GM18502 (cell line): ENCODE measurements at regions not wholly inside any gene's neighbourhood (a gene's known extent, or its start where the extent isn't known, plus 50 kb on each side); places are given as distances from the start of the nearest gene placed in this dataset.
"Not testable (repeated sequence)": the region's sequence is repeated elsewhere in the genome, so short reads cannot be mapped to it uniquely, and the experiment has no call there.

Source experiments
- ATAC-seq: cut with Tn5 transposase; IDR thresholded peaks from one replicate; pipeline ENCODE4 v1.9.1; 2021; ENCODE audit warnings: mild to moderate bottlenecking; ENCODE audit not compliant: unreplicated experiment, poor library complexity

DNA sequence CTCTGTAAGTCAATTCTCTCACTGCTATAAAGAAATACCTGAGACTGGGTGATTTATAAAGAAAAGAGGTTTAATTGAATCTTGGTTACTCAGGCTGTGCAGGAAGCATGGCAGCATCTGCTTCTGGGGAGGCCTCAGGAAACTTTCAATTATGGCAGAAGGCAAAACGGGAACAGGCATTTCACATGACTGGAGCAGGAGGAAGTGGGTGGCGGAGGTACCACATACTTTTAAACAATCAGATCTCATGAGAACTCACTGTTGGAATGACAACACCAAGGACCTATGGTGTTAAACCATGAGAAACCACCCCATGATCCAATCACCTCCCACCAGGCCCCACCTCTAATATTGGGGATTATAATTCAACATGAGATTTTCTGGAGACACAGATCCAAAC, 315.7 kb upstream of the NRP1 start:
- not testable (repeated sequence) for ATAC-seq

DNA sequence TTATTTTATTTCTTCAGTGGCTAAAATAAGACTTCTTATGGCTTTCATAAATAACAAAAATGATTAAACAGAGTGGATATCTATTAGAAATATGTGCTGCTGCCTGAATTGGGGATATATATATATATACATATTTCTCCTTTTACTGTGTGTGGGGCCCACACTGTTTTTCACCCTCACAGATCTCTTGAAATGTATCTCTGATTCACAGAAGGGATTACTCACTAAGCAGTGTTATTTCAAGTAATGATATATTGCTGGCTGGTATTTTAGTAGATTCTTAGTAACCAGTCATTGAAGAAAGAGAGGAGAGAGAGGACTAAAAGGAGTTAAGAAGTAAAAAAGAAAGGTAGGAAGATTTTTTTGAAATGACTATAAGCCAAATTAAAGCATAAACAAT, 308.6 kb upstream of the NRP1 start:
- no peak for ATAC-seq

DNA sequence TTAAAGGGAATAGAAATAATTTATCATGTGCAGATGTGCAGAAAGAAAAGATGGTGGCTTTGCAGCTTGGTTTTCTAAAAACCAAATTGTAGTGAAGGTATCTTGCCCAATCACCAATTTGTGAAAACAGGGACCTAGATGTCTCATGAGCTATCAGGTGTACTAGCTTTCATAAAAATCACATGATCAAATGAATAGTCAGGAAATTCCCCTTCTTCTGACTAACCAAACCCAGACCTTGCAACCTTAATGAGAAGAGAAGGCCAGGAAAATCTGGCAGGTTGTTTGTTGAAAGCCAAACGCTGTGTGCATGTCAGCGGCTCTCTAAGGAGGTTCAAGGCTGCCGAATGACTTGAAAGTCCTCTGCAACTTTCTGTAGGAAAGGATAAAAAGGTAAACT, 304.4 kb upstream of the NRP1 start:
- ATAC-seq = no peak

DNA sequence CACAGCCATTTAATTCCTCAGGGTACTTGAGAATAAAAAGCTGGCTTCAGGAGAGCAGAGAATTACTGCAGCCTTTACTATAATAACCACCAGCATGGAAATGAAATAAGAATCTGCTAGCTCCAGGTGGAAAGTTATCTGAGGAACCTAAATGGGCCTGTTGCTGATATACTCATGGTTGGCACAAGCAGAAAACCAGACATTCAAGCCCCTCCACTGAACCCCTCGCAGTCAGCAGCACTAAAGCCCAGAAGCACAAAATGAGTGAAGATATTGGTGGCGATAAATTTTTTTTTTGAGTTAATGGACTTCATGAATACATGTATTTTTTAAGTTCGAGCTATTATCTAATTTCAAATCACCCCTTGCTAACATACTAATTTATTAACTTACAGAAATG, 303.9 kb upstream of the NRP1 start:
- no peak for ATAC-seq

DNA sequence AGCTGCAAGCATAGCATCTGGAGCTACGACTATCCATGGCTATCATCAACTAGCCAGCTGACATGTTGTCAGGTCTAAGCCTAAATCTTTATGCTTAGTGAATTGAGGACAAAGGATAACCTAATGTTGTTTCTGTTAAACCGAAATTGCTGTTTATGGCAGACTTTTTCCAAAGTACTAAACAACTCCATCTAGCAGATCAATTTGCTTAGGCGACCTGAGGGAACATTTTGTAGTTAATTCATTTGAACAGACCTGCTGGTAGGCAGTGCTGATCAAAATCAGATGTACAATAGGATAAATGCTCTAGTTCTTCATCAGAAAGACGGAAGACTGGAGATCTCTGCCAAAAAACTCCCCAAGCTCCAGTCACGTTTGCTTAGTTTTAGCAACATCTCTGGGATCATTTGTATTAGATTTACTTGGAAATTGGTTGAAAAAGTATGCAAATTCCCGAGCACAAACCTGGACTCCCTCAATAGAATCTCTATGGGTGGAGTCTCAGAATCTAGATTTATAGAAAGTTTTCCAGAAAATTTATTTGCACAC, 301.6 kb upstream of the NRP1 start:
- no peak for ATAC-seq

DNA sequence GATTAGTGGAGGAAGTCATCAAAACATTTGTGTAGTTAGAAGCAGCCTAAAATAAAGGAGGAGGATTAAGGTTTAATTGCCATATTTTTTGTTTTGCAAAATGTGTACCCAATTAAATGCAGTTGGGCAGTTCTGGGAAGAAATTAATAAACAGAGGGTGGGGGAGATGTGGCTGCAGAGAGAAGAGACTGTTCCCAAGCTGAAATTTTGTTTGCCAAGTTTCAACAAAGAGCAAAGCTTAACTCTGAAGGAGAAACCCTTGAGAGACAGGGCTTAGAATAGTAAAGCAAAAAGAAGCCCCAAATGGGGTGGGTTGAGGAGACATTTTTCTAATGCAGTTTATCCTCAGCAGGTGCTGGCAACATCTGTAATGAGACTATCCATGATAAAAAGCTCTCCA, 298.0 kb upstream of the NRP1 start:
- no peak for ATAC-seq

DNA sequence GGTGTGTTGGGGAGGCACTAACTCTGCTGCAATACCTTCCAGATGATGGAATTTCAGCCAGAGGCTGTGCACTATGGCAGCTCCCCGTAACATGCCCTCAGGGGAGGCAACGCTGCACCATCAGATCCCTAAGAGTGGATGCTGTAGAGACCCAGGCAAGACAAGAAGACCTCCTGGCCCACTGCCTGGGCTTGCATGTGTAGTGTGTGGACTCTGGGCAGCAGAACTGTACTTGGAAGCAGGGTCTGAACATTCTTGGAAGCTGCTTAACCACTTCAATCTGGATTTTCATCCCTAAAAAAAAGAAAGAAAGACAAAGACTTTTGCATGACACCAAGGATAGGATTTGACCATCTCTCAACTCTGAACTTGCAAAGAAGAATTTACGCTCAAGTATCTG, 297.5 kb upstream of the NRP1 start:
- ATAC-seq = no peak

DNA sequence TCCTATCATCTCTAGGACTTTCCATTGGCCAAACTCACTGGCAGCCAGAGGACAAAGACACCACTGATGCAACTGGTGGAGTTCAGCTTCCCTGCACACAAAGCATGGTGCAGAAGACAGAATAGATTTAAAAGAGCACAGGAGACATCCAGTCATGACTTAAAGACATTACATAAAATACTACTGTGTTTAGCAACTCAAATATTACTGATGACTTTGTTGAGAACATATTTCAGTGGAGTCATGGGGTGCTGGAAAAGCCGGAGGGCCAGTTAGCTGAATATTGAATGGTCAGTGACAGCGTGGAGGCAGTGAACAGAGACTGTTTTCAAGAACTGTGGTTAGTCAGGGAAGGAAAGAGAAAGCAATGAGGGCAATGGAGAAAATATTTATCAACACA, 296.3 kb upstream of the NRP1 start:
- ATAC-seq = no peak

DNA sequence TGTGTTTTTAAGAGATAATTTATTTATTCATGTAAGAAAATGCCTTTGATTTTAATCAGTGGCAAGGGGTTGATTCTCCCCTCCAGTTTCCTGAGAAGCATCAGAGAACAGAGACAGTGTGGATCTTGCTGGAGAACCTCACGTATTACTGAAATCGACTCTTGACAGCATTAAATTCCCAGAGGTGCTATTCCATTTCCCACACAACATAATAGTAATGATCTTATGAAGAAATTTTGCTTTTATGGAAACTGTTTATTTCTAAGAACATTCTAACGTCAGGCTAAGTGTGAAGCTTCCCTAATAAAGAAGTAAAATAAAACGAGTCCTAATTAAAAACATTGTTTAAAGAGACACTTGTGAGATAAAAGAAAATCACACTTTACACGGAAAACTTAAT, 293.1 kb upstream of the NRP1 start:
- no peak for ATAC-seq

DNA sequence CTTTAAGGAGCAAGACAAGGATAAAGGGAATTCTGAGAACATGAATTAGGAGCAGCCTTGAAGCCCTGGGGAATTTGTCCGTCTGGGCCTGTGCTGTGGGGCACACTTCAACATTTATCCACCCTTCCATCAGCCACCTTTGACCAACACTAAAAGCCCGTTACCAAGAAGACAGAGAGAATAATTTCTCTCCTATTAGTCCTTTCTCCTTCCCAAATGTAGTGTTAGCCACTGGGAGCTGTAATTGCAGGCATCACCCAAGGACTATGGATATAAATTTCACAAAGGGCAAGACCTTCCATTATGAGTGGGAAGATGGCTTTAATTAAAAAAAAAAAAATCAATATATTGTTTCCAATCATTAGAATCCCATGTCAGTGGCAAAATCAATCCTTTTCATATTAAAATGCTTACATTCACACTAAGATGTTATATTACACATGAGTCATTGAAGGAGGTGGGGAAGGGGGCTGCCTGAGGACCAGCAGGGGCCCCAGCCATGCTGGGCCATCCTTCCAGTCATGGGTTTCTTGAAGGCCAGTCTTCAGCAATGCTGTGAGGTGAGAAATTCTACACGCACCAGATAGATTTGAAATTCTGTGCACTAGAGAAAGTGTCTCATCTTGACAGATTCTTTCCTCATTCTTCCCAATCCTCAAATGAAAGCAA, 292.5 kb upstream of the NRP1 start:
- no peak for ATAC-seq

DNA sequence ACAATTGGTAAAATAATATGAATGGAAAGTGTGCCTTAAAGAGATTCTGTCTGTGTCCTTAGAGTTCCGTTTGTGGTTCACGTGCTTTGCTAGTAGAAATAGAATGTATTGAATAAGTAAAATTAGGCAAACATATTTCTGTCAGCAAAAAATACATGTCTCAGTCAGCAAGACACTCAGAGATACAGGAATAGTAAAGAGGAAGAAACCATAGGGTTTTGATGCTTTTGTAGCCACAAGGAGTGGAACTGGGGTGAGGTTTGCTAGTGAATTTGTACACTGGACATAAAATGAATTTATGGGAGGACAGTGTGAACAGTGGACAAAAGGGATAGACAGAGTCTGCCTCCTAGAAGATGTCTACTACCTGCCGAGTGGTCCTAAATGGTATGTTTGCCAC, 289.2 kb upstream of the NRP1 start:
- ATAC-seq = no peak

DNA sequence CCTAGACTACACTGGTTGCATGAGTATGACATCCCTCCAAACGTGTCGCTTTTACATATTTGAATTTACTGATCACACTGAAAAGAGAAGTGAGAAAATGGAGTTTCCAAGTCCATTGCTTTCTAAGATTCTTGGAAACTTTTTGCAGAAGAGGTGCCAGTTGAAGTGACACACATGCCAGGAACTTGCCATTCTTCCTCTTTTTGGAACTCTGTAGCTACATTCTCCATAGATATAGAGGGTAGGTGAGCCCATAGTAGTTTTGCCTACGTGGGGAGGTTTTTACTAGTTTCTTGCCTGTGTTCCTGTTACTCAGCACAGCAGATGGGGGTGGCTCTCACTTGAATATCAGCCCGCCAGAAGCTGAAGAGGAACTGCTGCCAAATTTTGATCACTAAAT, 286.6 kb upstream of the NRP1 start:
- ATAC-seq = no peak

DNA sequence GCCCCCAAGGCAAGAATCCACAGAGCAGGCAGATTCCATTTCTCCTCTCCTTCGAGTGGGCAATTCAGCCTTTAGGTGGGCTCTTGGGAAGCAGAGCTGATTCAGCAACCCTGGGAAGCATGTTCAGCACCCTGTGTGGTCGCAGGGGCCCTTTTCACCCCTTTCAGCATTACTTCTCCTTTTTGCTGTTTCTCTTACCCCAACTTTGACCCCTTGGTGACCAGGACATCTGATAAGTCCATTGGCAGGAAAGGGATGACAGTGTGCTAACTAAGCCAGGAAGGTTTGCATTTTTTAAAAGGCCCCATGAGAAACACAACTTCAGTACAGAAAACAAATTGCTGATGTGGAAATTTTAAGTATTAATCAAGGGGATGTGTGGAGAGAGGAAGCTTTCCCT, 283.7 kb upstream of the NRP1 start:
- ATAC-seq = no peak

DNA sequence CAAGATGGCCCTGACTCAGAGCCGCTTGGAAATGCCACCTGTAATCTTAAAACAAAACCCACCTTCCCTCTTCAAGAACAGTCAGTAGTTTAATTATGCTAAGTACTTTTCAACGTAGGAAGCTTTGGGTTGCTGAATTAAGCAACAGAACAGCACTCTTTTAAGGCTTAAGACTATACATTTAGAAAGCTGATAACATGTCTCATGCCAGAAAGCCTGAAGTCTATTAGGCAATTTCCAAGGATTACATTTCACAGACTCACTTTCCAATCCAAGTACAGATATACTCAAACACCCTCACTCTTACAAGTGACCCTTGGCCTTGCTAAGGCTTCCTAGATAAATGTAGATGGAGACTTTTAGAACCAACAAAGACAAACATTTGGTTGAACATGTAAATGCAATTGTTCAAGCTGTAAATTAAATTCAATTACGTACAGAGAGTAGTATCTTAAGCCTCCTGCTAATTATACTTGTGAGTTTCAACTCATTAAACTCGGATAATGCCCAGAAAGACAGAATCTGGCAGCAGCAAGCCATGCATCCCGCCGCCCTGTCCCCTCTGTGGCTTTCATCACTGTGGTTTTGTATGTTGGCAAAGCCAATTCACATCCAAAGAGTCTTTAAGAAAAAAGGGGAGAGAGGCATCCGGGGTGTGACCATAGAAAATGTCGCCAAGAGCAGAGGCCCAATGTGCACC, 283.1 kb upstream of the NRP1 start:
- ATAC-seq = no peak

DNA sequence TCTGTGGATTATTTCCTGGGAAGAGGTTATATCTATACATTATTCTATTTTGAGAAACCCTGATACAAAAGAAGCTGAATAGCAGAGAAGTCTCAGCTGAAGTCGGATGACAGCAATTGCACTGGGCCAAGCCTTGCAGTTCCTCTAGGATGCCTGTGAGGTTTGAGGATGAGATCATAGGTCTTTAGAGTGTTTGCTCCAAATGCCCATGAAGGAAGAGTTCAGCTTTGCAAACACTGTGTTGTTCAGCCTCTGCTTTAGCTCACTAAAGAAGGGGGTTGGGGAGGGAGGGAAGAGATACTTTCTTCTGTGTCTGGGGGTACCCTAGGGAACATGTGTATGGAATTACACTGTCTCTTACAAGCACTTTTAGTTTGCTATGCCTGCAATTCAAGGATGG, 282.5 kb upstream of the NRP1 start:
- ATAC-seq = no peak

DNA sequence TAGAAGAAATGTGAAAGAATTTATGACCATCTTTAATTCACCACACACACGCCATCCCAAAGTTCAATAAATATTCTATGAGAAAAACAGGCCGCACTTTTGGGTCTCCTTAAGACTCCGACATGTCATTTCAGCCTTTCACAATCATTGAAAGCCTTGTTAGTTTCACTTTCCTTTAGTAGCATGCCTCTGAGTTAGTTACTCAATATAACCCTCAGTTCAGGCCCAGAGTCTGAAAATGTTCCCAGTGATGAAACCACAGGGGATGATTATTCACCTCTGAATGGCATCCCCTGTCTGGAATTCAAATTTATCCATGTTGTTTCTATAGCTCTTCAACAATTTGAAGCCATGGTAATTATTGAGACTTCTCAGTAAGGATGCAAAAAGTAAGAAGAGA, 278.1 kb upstream of the NRP1 start:
- no peak for ATAC-seq

DNA sequence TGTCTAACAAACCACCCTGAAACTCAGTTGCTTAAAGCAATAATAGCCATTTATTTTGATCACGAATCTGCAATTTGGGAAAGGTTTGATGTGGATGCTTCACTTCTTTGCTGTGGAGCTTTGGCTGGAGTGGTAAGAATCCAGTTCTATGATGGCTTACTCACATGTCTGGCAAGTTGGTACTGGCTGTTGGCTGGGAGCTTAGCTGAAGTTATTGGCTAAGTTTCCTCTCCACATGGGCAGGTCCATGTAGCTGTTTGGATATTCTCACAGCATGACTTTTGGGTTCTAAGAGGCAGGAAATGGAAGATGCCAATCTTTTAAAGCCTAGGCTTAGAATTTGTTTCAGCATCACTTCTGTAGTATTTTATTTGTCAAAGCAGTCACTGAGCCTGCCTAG, 277.6 kb upstream of the NRP1 start:
- no peak for ATAC-seq

DNA sequence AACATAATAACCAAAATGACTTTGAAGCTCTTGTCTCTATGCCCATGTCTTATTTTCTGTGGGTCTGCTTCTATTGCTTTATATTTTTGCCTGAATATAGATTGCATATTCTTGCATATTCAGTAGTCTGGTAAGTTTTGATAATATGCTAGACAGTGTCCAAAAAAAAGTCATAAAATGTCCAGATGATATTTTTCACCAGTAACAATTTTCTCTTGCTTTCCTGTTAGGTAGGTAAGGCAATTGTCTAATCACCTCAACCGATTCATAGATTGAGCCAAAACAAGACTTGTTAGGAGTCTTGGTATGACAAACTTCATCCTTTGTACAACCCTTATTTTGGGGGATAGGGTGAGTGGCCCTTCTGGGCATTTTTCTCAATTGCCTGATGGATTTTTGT, 277.0 kb upstream of the NRP1 start:
- ATAC-seq = no peak

DNA sequence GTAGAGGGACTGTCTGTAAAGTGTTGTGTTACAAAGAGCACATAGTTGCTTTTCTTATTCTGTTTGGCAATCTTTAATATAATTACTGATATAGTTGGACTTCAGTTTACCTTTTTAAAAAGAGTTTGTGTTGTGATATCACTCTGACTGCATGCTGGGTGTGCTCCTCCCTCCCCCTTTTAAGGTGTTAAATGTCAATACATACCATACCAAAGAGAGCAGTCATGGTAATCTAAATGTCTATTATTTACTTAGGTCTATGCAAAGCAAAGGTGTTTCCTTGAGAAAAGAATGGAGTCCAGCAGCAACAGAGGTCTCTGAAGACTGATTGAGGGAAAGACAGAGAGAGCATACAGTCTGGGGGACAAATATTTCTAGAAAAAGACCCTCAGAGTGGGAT, 275.1 kb upstream of the NRP1 start:
- no peak for ATAC-seq

DNA sequence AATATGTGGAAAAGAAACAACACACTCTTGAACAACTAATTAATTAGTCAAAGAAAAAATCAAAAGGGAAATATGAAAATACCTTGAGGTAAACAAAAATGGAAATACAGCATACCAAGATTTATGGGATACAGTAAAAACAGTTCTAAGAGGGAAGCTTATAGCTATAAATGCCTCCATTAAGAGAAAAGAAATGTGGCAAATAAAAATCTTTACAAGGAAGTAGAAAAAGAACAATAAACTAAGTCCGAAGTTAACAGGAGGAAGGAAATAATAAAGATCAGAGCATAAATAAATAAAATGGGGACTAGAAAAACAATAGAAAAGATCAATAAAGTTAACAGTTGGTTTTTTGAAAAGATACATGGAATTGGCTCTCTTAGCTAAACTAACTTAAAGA, 267.8 kb upstream of the NRP1 start:
- ATAC-seq = no peak

DNA sequence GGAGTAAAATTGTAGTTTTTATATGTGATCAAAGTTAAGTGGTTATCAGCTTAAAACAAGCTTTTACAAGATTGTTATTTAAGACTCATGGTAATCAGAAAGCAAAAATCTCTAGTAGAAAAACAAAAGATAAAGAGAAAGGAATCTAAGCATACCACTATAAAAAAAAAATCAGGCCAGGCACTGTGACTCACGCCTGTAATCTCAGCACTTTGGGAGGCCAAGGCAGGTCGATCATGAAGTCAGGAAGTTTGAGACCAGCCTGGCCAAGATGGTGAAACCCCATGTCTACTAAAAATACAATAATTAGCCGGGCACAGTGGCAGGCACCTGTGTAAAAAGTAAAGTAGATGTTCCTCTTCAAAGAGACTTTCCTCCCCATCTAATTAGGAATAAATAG, 265.9 kb upstream of the NRP1 start:
- ATAC-seq = no peak

DNA sequence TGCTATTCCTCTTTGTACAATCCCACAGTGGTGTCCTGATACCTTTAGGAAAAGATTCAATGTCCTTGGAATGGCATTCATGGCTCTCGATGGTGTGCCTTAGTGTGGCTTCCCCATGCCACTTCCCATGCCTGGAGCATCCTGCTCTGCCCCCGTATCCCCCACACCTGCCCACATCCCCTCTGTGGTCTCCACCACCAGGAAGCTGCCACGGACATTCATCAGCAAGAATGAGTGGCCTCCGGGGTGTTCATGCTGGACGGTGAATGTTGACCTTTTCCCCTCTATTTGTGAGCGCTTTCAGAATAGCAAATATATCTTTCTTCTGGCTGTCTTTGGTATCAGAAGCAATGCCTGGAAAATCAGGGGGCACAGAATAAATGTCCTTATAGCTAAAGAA, 262.0 kb upstream of the NRP1 start:
- no peak for ATAC-seq
